Aorta (tissue), 5 donors: ENCODE measurements at regions not wholly inside any gene's neighbourhood (a gene's known extent, or its start where the extent isn't known, plus 50 kb on each side); places are given as distances from the start of the nearest gene placed in this dataset.

Experiments
- ATAC-seq: fragments of 200-7000 bp; cut with Tn5 transposase; one replicate; pipeline ENCODE4 v1.9.1; 2022; ENCODE audit warnings: moderate library complexity; ENCODE audit not compliant: low FRiP score
- DNase-seq, 2 donors: peaks; one replicate each; pipeline ENCODE4 v3.0.0-alpha.2; 2020
- H3K27ac ChIP-seq, 2 donors: one replicate each; pipeline ENCODE4 v1.5.1; 2013; ENCODE audit warnings: low read length in 2 of 2, mild to moderate bottlenecking in 2 of 2, moderate library complexity in 2 of 2, control low read depth in 1 of 2, inconsistent platforms in 1 of 2, low read depth in 1 of 2
- H3K27me3 ChIP-seq, 2 donors: one replicate each; pipeline ENCODE4 v1.6.1; 2013; ENCODE audit warnings: control low read depth in 1 of 2, low read length in 1 of 2, mild to moderate bottlenecking in 1 of 2, moderate library complexity in 1 of 2; ENCODE audit not compliant: insufficient read depth in 2 of 2, control insufficient read depth in 1 of 2
- H3K36me3 ChIP-seq, 2 donors: one replicate each; pipeline ENCODE4 v1.6.1; 2013; ENCODE audit warnings: control low read depth in 1 of 2, low read length in 1 of 2, mild to moderate bottlenecking in 1 of 2; ENCODE audit not compliant: insufficient read depth in 2 of 2, control insufficient read depth in 1 of 2
- H3K4me1 ChIP-seq, 2 donors: one replicate each; pipeline ENCODE4 v1.6.1; 2013; ENCODE audit warnings: low read length in 2 of 2, control low read depth in 1 of 2, mild to moderate bottlenecking in 1 of 2, moderate library complexity in 1 of 2; ENCODE audit not compliant: insufficient read depth in 2 of 2, control insufficient read depth in 1 of 2
- H3K4me3 ChIP-seq, 2 donors: one replicate each; pipeline ENCODE4 v1.5.1; 2013; ENCODE audit warnings: low read length in 2 of 2, control low read depth in 1 of 2, mild to moderate bottlenecking in 1 of 2
- H3K9me3 ChIP-seq: one replicate; pipeline ENCODE4 v1.6.1; 2013; ENCODE audit warnings: mild to moderate bottlenecking, low read length; ENCODE audit not compliant: control insufficient read depth
- WGBS, 2 donors: extraction: QIAGEN DNeasy Blood & Tissue Kit; methylation state at CpG; one replicate each; pipeline ENCODE4 v1.1.7; 2013; 5-methylcytosine and 5-hydroxymethylcytosine counted together
- intact Hi-C, 2 donors: fragments of 100-400 bp; cut with DNase I; formaldehyde crosslinking; loops; one replicate each; pipeline versions ENCODE4 v1.14.2 to v1.15.0; 2022
- donor health status: healthy with polysubstance abuse.
- donor health status: Bipolar disorder and iron deficiency.
- donor health status: DM: no; HTN: no; CAD: no.
- donor health status: DM: no; HTN: no; CAD: no.
- donor health status: DM: yes; HTN: yes; CAD: no.

GRCh38 chr2:216320852-216321251 lies 51.4 kb downstream of the MARCHF4 start:
- no peaks in the 10 kb centered on the region for H3K36me3 ChIP-seq
- WGBS, 2 donors, result 85 to 88% methylated on average over 7 of the region's 7 CpGs
- no peak overlapping the region for H3K27ac ChIP-seq
- H3K27me3 ChIP-seq, result no peaks in the 10 kb centered on the region
- peaks cover 3% of the 10 kb centered on the region for H3K9me3 ChIP-seq
- no peak overlapping the region for H3K4me3 ChIP-seq
- DNase-seq (no peak), ATAC-seq (no peak)
- H3K4me1 ChIP-seq, result no peaks in the 10 kb centered on the region
- intact Hi-C loops, result no loop called here

- DNase-seq (no peak), ATAC-seq (no peak)
- H3K4me1 ChIP-seq, result no peaks in the 10 kb centered on the region
- no peak overlapping the region for H3K4me3 ChIP-seq
- peaks cover 4% of the 10 kb centered on the region for H3K9me3 ChIP-seq
- H3K27me3 ChIP-seq, result no peaks in the 10 kb centered on the region
- WGBS, 2 donors, result 68 to 73% methylated on average over 2 of the region's 2 CpGs
- intact Hi-C loops, result no loop called here
- no peaks in the 10 kb centered on the region for H3K36me3 ChIP-seq
- no peak overlapping the region for H3K27ac ChIP-seq
These were observed 52.5 kb downstream of the MARCHF4 start for GRCh38 chr2:216319771-216320170.

GRCh38 chr2:216318521-216318874 lies 53.8 kb downstream of the MARCHF4 start:
- intact Hi-C loops, result no loop called here
- Histone ChIP-seq H3K27ac (no peak overlapping the region), H3K9me3 (peaks cover 4% of the 10 kb centered on the region), H3K27me3 (no peaks in the 10 kb centered on the region), H3K36me3 (no peaks in the 10 kb centered on the region), H3K4me3 (no peak overlapping the region), H3K4me1 (no peaks in the 10 kb centered on the region)
- no peak for ATAC-seq
- 71 to 87% methylated on average over 2 of the region's 2 CpGs for WGBS, 2 donors
- DNase-seq, result no peak

- ATAC-seq (no peak), DNase-seq (no peak)
- Histone ChIP-seq H3K4me3 (no peak overlapping the region), H3K36me3 (no peaks in the 10 kb centered on the region), H3K9me3 (peaks cover 4% of the 10 kb centered on the region), H3K4me1 (no peaks in the 10 kb centered on the region), H3K27me3 (no peaks in the 10 kb centered on the region), H3K27ac (no peak overlapping the region)
- WGBS, 2 donors, result 55 to 60% methylated on average over 9 of the region's 9 CpGs
- intact Hi-C loops, result no loop called here
These were observed 54.3 kb downstream of the MARCHF4 start for GRCh38 chr2:216317831-216318520.

GRCh38 chr2:216316743-216317142 lies 55.5 kb downstream of the MARCHF4 start:
- intact Hi-C loops, result no loop called here
- H3K27ac ChIP-seq, result no peak overlapping the region
- H3K27me3 ChIP-seq, result no peaks in the 10 kb centered on the region
- H3K9me3 ChIP-seq, result peaks cover 4% of the 10 kb centered on the region
- no peaks in the 10 kb centered on the region for H3K4me1 ChIP-seq
- ATAC-seq, result no peak
- no peak for DNase-seq
- no peak overlapping the region for H3K4me3 ChIP-seq
- no peaks in the 10 kb centered on the region for H3K36me3 ChIP-seq
- 42 to 50% methylated on average over 2 of the region's 2 CpGs for WGBS, 2 donors

- H3K27me3 ChIP-seq, result no peaks in the 10 kb centered on the region
- intact Hi-C loops, result no loop called here
- no peak overlapping the region for H3K27ac ChIP-seq
- WGBS, 2 donors, result 32 to 33% methylated on average over 19 of the region's 19 CpGs
- ATAC-seq, result no peak
- H3K36me3 ChIP-seq, result no peaks in the 10 kb centered on the region
- H3K4me3 ChIP-seq, result no peak overlapping the region
- H3K9me3 ChIP-seq, result peaks cover 4% of the 10 kb centered on the region
- DNase-seq, result no peak
- H3K4me1 ChIP-seq, result no peaks in the 10 kb centered on the region
These were observed 56.3 kb downstream of the MARCHF4 start for GRCh38 chr2:216315802-216316603.

- Histone ChIP-seq H3K4me3 (no peak overlapping the region), H3K4me1 (no peaks in the 10 kb centered on the region), H3K27me3 (no peaks in the 10 kb centered on the region), H3K27ac (no peak overlapping the region), H3K36me3 (no peaks in the 10 kb centered on the region), H3K9me3 (peaks cover 3% of the 10 kb centered on the region)
- intact Hi-C loops, result no loop called here
- WGBS, 2 donors, result 61 to 76% methylated on average over 1 of the region's 1 CpG
- DNase-seq (no peak), ATAC-seq (no peak)
These were observed 59.8 kb downstream of the MARCHF4 start for GRCh38 chr2:216312441-216312840.

GRCh38 chr2:216308576-216308975 lies 63.7 kb downstream of the MARCHF4 start:
- Histone ChIP-seq H3K9me3 (no peaks in the 10 kb centered on the region), H3K4me3 (no peak overlapping the region), H3K27ac (no peak overlapping the region), H3K27me3 (no peaks in the 10 kb centered on the region), H3K36me3 (no peaks in the 10 kb centered on the region), H3K4me1 (no peaks in the 10 kb centered on the region)
- DNase-seq (no peak), ATAC-seq (no peak)
- WGBS, 2 donors, result 58 to 71% methylated on average over 5 of the region's 5 CpGs
- intact Hi-C loops, result no loop called here

- no peaks in the 10 kb centered on the region for H3K27me3 ChIP-seq
- DNase-seq, result no peak
- WGBS, 2 donors, result 69 to 77% methylated on average over 6 of the region's 6 CpGs
These were observed 64.8 kb downstream of the MARCHF4 start for GRCh38 chr2:216307496-216307895.

More at GRCh38 chr2:216307496-216307895, 64.8 kb downstream of the MARCHF4 start:
- H3K36me3 ChIP-seq, result no peaks in the 10 kb centered on the region
- H3K4me1 ChIP-seq, result peaks cover 0 to 2% of the 10 kb centered on the region in 2 donors
- peaks cover 1% of the 10 kb centered on the region for H3K9me3 ChIP-seq
- H3K4me3 ChIP-seq, result no peak overlapping the region
- H3K27ac ChIP-seq, result no peak overlapping the region
- intact Hi-C loops, result no loop called here
- no peak for ATAC-seq
